ENCODE measurements at regions not wholly inside any gene's neighbourhood (a gene's known extent, or its start where the extent isn't known, plus 50 kb on each side); places are given as distances from the start of the nearest gene placed in this dataset.

GRCh38 chr4:4655901-4656300 is 114.1 kb upstream of the STX18 start:
- no peak for DNase-seq
- H3K9me3 ChIP-seq: no peaks in the 10 kb centered on the region
- no peaks in the 10 kb centered on the region for H3K4me1 ChIP-seq (ENCODE audit: insufficient read depth)
- 88 to 92% (median 91%) methylated on average over 4 of the region's 4 CpGs for WGBS, 3 donors
- TF ChIP-seq EP300 (IDR thresholded peaks at IDR 0.05) (no peak), POLR2A (IDR thresholded peaks at IDR 0.05) (no peak), CTCF (IDR thresholded peaks at IDR 0.05) (no peak)
- H3K27me3 ChIP-seq: no peaks in the 10 kb centered on the region
- H3K27ac ChIP-seq: no peak overlapping the region
- no peak overlapping the region for H3K4me3 ChIP-seq
- no peaks in the 10 kb centered on the region for H3K36me3 ChIP-seq
- intact Hi-C loops (cut with DNase I): no loop called here

- H3K27me3 ChIP-seq: no peaks in the 10 kb centered on the region
- H3K4me3 ChIP-seq: no peak overlapping the region
- H3K36me3 ChIP-seq: no peaks in the 10 kb centered on the region
- WGBS, 3 donors: 76 to 91% (median 87%) methylated on average over 2 of the region's 2 CpGs
- intact Hi-C loops (cut with DNase I): no loop called here
- no peaks in the 10 kb centered on the region for H3K9me3 ChIP-seq
- TF ChIP-seq EP300 (IDR thresholded peaks at IDR 0.05) (no peak), CTCF (IDR thresholded peaks at IDR 0.05) (no peak), POLR2A (IDR thresholded peaks at IDR 0.05) (no peak)
- no peaks in the 10 kb centered on the region for H3K4me1 ChIP-seq (ENCODE audit: insufficient read depth)
- no peak overlapping the region for H3K27ac ChIP-seq
- DNase-seq: no peak
These were observed 113.2 kb upstream of the STX18 start for GRCh38 chr4:4655011-4655410.

GRCh38 chr4:4651811-4652755 is 110.2 kb upstream of the STX18 start:
- Histone ChIP-seq H3K4me3 (no peak overlapping the region), H3K4me1 (ENCODE audit: insufficient read depth) (no peaks in the 10 kb centered on the region), H3K9me3 (no peaks in the 10 kb centered on the region), H3K27me3 (no peaks in the 10 kb centered on the region), H3K27ac (no peak overlapping the region), H3K36me3 (no peaks in the 10 kb centered on the region)
- DNase-seq: no peak
- 66 to 73% (median 66%) methylated on average over 12 of the region's 12 CpGs for WGBS, 3 donors
- intact Hi-C loops (cut with DNase I): no loop called here
- TF ChIP-seq POLR2A (IDR thresholded peaks at IDR 0.05) (no peak), EP300 (IDR thresholded peaks at IDR 0.05) (no peak), CTCF (IDR thresholded peaks at IDR 0.05) (no peak)

- no peak for DNase-seq
- no peaks in the 10 kb centered on the region for H3K27me3 ChIP-seq
- peaks cover 4% of the 10 kb centered on the region for H3K4me1 ChIP-seq (ENCODE audit: insufficient read depth)
- WGBS, 3 donors: 94 to 100% (median 100%) methylated on average over 1 of the region's 1 CpG
- intact Hi-C loops (cut with DNase I): no loop called here
- H3K4me3 ChIP-seq: no peak overlapping the region
- H3K27ac ChIP-seq: no peak overlapping the region
- TF ChIP-seq EP300 (IDR thresholded peaks at IDR 0.05): no peak
- TF ChIP-seq CTCF (IDR thresholded peaks at IDR 0.05): no peak
- no peak for TF ChIP-seq POLR2A (IDR thresholded peaks at IDR 0.05)
- H3K9me3 ChIP-seq: no peaks in the 10 kb centered on the region
- H3K36me3 ChIP-seq: no peaks in the 10 kb centered on the region
These were observed 105.2 kb upstream of the STX18 start for GRCh38 chr4:4647041-4647440.

All from ovary (tissue), 7 donors.